GM12872 (cell line): ENCODE measurements at regions not wholly inside any gene's neighbourhood (a gene's known extent, or its start where the extent isn't known, plus 50 kb on each side); places are given as distances from the start of the nearest gene placed in this dataset.

Experiments used
- CTCF ChIP-seq: IDR thresholded peaks from 3 replicates; pipeline ENCODE4 v1.5.1; 2011; ENCODE audit warnings: low read depth, mild to moderate bottlenecking, low read length, moderate library complexity; ENCODE audit not compliant: insufficient read depth

- no peak for TF ChIP-seq CTCF
Observed at GRCh38 chr1:43038232-43038935, 79.7 kb upstream of the SLC2A1 start.

- TF ChIP-seq CTCF: no peak
Observed at GRCh38 chr1:43037466-43037865, 78.8 kb upstream of the SLC2A1 start.

GRCh38 chr1:43036932-43037331 lies 78.3 kb upstream of the SLC2A1 start:
- TF ChIP-seq CTCF: no peak

GRCh38 chr1:43035821-43036741 lies 77.4 kb upstream of the SLC2A1 start:
- TF ChIP-seq CTCF: no peak

- no peak for TF ChIP-seq CTCF
Observed at GRCh38 chr1:43034778-43035177, 76.1 kb upstream of the SLC2A1 start.

GRCh38 chr1:43034195-43034658 lies 75.6 kb upstream of the SLC2A1 start:
- no peak for TF ChIP-seq CTCF
